GM19023 (cell line): ENCODE measurements at regions not wholly inside any gene's neighbourhood (a gene's known extent, or its start where the extent isn't known, plus 50 kb on each side); places are given as distances from the start of the nearest gene placed in this dataset.

Source experiments
- ATAC-seq: cut with Tn5 transposase; IDR thresholded peaks from one replicate; pipeline ENCODE4 v1.9.1; 2021; ENCODE audit warnings: mild to moderate bottlenecking, moderate library complexity; ENCODE audit not compliant: unreplicated experiment

DNA sequence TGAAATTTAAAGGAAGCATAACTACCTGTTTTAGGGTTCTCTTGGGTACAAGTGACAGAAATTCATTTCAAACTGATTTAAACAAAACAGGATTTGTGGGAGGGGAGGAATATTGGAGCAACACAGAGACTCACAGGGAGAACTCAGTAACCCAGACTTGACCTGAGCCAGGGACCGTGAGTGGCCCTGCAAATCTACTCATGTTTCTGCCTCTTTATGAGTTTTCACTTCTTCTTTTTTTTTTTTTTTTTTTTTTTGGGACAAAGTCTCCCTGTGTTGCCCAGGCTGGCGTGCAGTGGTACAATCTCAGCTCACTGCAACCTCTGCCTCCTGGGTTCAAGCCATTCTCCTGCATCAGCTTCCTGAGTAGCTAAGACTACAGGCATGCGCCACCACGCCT lies 405.6 kb upstream of the ZNF608 start:
- ATAC-seq, result no peak

DNA sequence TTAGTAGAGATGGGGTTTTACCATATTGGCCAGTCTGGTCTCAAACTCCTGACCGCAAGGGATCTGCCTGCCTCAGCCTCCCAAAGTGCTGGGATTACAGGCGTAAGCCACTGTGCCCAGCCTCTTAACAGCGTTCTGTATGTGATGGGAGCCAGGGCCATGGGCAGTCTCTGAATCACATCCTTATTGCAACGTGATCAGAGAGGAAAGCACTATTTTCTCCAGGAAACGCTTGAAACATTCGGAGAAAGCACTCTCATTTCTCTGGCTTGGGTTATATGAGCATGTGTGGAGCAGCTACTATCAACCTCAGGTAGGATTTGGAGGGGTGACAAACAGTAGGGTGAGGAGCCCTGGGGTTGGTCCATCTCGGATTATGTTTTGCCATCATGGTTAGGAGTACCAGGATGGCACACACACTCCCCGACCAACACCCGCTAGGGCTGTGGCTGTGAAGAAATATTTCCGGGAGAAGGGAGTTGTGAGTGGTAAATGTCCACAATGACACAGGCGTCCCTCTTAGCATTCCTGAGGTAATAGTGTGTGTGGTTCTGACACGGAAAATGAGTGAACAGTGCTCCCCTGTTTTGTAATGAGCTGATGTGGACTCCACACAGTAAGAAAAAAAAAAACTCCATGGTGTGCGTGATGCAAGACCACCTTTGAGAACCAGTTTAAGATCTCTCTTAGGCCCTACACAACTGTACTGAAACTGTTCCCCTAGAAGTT lies 406.2 kb upstream of the ZNF608 start:
- ATAC-seq, result no peak

DNA sequence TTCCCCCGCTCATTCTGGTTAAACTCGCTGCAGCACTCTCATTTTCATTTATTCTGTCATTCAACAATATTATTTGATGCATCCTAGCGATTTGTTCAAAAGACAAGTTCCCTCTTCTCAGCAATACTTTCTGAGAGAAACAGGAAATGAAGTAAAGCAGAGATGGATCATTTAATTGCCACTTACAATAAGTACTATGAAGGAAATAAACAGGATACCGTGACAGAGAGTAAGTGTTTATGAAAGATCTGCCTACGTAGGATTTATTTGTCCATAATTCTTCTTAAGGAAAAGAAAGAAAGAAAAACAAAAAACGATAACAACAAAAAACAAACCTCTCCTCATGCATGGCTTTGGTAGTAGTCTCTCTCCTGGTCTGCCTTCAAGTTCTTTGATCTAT lies 406.8 kb upstream of the ZNF608 start:
- ATAC-seq, result no peak

DNA sequence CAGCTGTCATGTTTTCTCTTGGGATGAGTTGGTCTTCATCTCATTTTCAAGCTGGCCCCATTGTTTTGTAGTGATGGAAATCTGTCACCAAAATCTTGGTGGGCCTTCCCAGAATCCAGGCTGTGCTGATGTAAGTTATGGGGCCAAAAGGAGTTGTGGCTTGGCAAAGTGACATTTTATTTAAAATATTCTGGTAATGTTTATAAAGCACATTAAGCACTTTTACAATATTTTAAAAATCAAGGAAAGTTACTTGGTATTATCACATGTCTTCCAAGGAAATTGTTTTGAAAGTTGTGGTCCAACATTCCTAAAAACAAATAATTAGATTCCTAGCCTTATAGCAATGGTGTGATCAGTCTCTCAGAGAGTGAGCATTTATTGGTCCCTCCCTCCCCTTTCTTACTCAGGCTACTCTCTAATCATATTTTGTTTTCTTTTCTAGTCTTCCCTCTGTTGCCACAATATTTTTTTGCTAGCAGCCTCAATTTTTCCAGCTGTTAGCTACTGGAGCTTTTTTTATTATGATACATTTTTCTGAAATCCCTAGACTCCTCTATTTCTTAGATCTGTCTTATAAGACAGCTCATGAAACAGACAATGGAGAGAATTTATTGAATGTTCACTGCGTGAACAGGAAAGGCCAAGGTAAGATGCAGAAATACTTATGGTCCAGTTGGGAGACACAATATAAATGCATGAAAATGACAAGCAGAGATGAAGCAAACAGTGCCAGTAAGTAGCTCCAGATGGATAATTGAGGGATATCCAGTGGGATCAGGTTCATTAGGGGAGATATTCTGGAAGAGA lies 408.1 kb upstream of the ZNF608 start:
- no peak for ATAC-seq

DNA sequence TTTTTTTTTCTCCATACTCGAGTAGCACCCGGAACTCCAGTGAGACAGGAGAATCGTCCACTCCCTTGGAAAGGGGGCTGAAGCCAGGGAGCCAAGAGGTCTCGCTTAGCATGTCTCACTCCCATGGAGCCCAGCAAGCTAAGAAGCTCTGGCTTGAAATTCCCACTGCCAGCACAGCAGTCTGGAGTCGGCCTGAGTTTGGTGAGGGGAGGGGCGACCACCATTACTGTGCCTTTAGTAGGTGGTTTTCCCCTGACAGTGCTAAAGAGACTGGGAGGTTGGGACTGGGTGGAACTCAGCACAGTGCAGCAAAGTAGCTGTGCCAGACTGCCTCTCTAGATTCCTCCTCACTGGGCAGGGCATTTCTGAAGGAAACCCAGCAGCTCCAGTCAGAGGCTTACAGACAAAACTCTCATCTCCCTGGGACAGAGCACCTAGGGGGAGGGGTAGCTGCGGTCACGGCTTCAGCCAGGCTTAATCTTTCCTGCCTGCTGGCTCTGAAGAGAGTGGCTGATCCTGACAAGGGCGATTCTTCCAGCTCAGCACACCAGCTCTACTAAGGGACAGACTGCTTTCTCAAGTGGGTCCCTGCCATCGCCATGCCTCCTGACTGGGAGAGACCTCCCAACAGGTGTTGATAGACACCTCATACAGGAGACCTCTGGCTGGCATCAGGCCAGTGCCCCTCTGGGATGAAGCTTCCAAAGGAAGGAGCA lies 414.5 kb upstream of the ZNF608 start:
- ATAC-seq, result no peak

DNA sequence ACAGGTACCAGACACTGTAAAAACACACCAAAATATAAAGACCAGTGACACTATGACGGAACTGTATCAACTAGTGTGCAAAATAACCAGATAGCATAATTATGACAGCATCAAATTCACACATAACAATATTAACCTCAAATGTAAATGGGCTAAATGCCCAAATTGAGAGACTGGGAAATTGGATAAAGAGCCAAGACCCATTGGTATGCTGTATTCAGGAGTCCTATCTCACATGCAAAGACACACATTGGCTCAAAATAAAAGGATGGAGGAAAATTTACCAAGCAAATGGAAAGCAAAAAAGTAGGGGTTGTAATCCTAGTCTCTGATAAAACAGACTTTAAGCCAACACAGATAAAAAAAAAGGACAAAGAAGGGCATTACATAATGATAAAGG lies 416.3 kb upstream of the ZNF608 start:
- no peak for ATAC-seq

DNA sequence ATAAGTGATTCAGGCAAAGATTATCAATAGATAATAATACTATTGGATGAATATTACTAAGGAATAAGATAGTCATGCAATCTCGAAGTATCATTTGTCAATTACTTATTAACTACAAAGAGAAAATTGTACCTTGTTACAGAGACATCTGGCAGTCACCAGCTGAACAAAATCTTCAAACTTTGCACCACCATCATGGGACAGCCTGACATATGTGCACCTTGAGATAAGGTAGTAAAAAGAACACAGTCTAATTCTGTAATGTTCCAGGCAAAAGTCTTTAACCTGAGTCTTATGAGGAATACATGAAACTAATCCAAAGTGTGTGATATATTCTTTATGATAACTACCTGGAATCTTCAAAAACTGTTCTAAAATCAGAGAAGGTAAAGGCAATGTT lies 423.0 kb upstream of the ZNF608 start:
- ATAC-seq, result no peak

DNA sequence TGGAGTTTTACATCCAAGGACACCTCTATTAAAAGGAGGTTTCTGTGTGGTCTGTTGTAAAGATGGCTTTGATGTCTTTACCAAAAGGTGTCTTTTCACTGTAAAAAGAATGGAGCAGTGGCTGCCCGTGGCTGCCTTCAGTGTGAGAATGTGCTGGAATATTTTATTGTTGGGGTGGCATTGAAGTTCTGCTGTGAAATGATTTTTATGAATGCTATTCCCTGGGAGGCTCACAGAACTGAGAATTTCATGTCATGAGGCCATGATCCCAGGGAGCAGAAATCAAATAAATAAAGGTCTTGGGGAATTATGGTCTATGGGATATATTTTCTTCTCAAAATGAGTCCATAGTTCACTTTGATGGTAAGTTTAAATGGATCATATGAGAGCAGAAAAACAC lies 425.2 kb upstream of the ZNF608 start:
- ATAC-seq, result no peak

DNA sequence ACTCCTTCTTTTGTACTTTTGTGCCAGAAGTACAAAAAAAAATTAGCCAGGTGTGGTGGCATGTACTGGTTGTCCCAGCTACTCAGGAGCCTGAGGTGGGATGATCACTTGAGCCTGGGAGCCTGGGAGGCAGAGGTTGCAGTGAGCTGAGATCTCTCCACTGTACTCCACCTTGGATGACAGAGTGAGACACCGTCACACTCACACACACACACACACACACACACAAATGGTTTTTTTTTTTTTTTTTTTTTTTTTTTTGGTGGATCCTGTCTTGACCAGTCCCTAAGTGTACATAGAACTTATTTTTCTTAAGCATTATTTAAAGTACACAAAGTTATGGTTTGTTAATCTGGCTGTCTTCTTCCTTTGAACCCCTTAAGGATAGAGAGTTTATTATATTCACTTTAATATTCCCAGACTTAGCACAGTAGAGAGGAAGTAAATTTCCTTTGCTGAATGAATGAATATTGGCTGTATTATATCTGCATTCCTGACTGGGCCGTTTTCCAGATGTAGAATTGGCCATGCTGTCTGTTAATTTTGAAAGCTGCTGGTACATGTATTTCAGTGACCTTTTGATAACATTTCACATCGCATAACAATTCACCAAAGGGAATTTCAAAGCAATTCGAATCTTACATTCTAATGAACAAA lies 429.0 kb upstream of the ZNF608 start:
- ATAC-seq, result no peak

DNA sequence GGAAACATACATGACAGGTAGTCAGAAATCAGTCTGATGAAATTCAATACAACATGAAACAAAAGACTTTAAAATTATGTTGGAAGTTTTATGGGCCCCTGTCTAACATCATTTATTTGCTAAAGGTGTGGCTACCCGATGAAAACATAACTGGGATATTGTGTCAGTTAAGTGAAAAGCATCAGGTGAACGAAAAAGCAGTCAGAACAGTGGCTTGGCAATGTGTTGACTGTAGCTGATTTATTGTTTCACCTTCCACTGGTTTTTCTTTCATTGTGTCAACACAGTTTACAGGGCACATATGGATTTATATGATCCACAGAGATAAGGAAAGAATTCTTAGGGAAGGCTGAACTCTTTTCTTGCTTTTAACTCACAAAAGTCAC lies 429.6 kb upstream of the ZNF608 start:
- ATAC-seq, result no peak

DNA sequence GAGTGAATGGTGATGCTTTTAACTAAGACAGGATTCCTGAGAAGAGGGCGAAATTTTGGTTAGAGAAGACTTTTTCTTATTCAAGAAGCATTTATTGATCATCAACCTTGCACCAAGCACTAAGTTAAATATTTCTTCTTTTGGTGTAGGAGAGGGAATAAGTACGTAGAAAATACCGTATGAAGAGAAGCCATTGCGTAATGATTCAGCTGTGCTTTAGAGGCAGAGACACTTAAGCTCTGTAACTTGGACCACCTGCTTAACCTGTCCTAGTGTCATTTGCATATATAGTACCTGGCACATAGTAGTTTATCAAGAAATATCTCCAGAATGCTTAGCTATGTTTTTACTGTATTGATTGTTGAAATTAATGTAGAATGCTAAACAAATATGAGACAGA lies 430.9 kb upstream of the ZNF608 start:
- no peak for ATAC-seq

DNA sequence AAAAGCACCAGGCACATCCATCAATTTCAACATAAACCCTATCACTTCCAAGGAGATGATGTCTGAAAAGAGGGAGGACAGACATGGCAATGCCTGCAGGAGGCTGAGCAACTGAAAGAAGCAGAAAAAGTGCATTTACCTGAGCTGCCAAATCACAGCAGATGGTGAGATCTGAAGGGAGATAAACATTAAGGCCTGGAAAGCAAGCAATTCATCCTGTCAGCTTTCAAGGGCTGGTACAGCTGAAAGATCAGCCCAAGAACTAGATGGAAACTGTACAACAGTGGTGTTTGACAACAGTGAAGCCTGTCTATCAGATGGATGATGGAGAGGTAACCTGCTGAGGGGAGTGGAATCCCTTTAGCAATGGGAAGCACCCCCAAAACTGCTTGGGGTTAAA lies 433.2 kb upstream of the ZNF608 start:
- ATAC-seq, result no peak

DNA sequence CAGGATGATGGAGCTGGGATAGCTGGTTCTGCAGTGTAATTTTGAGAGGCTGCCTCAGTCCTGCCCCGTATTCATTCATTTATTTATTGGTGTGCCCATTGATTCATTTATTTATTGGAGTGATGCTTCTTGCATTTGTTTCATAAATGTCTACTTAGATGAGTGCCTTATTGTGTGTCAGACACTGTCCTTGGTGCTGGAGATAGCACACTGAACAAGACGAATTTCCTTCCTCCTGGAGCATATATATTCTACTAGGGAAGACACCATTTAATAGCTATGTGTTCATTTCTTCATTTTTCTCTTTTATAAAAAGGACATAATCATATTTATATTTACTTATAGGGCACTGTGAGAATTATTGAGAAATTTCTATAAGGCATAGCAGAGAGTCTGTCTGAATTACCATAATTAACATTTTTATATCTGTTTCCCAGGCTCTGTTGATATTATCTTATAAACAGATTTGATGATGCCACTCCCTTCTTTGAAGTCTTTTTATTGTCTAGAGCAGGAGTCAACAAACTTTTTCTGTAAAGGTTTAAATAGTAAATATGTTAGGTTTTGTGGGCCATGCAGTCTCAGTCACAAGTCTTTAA lies 433.9 kb upstream of the ZNF608 start:
- ATAC-seq, result no peak

DNA sequence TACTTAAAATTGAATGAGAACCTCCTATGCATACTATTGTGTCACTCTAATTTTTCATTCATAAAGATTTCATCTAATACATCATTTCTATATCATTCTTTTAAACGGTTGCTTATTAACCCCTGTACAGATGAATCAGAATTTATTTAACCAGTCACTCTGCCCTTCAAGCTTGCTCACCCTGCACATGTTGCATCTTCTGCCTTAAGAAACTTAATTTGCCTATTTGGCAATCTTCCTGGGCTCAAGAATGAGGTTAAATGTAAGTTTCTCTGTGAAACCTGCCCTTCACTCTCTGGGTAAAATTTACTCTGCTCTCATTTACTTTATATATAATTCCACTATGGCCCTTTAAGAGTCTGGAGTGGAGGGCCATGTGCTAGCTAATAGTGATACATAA lies 434.7 kb upstream of the ZNF608 start:
- ATAC-seq, result no peak

DNA sequence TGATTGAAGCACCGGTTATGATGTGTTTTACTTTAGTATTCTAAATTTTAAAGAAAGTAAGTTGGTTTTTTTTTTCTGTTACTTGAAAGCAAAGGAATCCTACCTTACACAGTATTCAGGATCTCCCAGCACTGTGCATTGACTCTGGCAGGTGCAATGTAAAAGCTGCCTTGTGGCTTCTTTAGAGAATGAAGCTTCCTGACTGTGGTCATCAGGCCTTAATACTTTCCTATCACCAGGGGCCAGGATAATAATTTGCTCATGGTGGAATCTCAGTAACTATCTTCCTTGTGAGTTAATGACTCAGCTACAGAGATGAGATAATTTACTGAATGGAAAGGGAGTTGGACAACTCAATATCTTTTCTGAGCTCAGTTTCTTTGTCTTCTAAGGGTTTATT lies 435.5 kb upstream of the ZNF608 start:
- no peak for ATAC-seq

DNA sequence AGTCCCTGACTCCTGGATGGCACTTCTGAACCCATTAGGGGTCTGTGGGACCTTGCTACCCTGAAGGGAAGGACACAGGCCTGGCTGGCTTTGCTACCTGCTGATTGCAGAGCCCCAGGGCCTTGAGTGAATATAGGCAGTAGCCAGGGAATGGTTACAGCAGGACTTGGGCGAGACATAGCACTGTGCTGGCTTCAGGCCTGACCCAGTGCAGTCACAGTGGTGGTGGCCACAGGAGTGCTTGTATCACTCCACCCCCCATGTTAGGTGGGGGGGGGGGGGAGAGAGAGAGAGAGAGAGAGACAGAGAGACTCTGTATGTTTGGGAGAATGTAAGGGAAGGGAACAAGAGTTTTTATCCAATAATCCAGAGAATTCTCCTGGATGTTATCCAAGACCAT lies 439.3 kb upstream of the ZNF608 start:
- ATAC-seq, result no peak

DNA sequence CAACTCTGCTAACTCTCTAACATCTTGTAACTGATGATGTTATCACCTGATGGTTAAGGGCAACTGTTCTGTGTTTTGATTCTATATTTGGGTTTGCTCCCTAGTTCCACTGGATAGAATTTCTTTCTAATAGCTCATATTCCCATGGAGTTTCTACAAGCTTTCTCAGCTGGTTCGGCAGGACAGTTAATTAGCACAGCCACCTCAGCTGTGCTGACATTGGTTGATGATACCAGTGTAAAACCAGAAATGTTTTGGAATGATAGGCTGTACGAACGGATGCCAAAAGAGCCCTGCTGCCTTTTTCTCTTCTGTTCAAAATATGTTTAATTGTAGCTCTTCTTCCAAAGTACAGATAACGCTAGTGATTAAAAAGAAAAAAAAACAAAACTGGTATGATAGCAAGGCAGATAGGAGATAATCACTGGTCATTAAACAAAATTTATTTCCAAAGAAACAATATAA lies 440.5 kb upstream of the ZNF608 start:
- ATAC-seq, result no peak

DNA sequence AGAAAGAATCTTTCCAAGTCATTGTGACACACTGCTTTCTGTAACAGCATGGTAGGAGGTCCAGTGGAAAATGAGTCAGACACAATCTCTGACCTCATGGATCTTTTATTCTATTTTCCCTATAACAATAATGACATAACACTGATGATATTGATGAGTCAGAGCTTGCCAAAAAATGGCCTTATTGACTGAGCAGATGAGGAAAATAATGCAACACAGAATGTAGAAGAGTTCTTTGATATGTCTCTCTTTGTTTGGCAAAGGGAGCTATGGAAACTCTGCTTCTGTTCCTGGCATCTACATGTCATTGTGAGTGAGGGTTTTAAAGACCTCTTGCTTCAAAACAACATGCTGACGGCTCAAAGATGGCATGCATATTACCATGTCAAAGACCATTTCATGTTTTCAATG lies 443.1 kb upstream of the ZNF608 start:
- ATAC-seq, result no peak

DNA sequence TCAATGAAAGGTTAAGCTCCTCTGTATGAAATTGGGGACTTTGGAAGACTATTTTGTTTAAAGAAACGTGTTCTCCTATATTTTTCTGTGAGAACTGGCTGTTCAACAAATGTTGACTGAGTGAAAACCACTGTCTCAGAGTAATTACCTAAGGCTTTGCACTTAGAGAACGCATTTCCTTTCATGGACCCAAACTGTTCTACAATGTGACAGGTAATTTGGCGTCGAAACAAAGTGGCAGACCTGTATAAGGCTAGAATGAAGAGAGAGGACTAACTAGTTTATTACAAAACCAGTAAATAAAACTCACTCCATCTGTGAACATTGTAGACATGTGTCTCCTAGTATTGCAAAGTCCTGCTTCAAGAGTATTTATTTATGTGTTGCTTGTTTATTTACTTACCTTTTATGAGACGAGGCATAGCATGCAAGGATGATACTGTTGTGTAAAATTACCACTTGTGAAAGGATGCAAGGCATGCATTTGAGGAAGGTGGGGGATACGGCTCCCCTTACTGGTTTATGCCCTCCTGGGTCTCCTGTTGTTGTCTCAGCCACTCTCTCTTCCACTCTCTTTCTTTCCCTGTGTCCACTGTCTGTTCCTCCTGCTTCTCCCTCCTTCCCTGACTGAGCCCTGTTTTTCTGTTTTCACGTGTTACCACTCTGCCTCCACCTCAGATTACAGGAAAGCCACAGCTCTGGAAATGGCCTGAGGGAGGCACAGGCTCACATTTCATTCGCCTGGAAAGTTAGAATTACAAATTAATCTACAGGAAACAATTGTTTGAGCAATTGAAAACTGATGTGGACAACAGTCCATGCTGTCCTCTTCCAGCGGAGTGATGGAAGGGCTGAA lies 444.0 kb upstream of the ZNF608 start:
- ATAC-seq, result no peak

DNA sequence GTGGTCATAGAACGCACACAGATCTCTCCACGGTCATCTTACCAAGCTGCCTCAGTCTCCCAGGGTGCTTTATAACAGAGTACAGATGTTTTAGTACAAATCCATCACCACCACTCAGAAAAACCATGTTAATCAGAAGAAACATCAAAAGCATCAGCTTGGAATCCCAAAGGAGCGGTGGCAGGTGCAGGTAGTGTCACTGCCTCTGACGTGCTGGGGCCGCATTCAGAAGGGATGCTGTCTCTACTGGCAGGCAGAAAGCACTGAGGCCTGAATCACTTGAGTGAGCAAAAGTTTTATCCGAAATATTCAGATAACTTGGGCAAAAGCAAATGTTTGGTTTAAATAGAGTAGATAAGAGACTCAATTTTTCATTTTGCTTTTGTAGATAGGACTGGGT lies 448.4 kb upstream of the ZNF608 start:
- no peak for ATAC-seq
